Fibroblast of skin of back (primary cell): ENCODE measurements at regions not wholly inside any gene's neighbourhood (a gene's known extent, or its start where the extent isn't known, plus 50 kb on each side); places are given as distances from the start of the nearest gene placed in this dataset.

Source experiments
- DNase-seq: peaks from one replicate; pipeline ENCODE4 v3.0.0-alpha.2; 2013

- no peak for DNase-seq
Measured at GRCh38 chr2:38448692-38449410, 71.8 kb upstream of the ATL2 start.

DNA sequence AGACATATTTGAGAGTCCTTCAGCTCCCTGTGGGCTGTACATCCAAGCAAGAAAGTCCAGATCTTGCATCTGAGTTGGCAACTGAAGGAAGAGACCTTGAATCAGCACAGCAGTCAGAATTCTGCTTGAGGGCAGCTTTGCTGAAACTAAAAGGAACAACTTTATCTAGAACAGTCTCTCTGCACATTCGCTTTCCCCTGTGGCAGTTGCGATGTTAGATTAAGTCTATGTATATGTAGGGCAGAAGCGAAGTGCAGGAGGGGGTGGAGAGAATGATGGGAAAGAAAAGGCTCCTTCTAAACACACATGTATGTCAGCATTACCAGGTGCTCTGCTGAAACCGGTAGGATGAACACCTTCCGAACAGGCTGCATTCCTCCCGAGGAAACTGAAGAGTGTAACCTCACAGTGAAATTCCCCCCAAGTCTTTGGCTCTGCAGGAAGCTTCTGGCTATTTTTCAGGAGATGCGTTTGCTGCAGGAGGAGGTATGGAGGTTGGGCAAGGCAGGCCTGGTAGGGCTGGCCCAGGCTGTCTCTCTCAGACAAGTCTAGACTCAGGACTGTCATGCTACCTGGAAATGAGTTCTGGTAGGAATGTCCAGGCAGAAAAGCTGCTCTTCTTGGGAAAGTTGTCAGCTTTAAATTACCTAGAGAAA, 70.0 kb upstream of the ATL2 start:
- no peak for DNase-seq

- no peak for DNase-seq
Measured at GRCh38 chr2:38446418-38446817, 69.3 kb upstream of the ATL2 start.

DNA sequence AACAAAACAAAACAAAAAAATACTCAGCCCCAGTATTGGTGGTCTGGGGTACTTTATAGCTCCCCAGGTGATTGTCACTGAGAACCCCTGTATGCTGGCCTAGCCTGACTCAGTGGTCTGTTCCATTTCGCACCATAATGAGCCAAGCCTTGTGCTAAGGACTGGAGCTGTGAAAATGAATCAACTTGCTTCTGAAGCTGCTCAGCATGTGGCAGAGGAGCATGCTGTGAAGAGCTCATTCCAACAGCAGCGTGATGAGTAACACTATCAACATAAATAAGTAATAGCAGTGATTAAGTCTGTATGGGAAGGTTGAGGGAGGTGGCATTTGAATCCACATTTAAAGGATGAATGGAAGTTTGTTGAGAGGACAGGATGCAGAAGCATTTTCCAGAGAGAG, 67.2 kb upstream of the ATL2 start:
- DNase-seq = peak; percentile 76

GRCh38 chr2:38442643-38443541, 65.8 kb upstream of the ATL2 start:
- DNase-seq = peak; percentile 26

- no peak for DNase-seq
Measured at GRCh38 chr2:38441346-38441745, 64.3 kb upstream of the ATL2 start.

DNA sequence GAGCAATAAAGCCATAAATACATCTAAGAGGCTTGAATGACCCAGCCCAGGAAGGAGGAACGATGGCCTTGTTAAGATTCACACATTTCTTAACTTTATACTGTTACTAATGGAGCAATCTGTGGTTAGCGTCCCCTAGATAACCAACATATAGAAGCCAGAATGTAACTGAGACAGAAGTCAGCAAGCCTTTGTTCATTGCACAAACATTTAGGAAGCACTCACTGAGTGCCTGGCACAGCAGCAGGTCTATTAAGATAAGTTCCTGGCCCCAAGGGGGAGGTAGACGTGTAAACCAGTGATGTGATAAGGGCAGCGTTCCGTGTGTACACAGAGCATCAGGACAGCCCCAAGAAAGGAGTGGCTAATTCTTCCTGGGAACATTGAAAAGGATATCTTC, 63.6 kb upstream of the ATL2 start:
- DNase-seq = no peak

GRCh38 chr2:38439863-38440262, 62.8 kb upstream of the ATL2 start:
- DNase-seq = no peak

DNA sequence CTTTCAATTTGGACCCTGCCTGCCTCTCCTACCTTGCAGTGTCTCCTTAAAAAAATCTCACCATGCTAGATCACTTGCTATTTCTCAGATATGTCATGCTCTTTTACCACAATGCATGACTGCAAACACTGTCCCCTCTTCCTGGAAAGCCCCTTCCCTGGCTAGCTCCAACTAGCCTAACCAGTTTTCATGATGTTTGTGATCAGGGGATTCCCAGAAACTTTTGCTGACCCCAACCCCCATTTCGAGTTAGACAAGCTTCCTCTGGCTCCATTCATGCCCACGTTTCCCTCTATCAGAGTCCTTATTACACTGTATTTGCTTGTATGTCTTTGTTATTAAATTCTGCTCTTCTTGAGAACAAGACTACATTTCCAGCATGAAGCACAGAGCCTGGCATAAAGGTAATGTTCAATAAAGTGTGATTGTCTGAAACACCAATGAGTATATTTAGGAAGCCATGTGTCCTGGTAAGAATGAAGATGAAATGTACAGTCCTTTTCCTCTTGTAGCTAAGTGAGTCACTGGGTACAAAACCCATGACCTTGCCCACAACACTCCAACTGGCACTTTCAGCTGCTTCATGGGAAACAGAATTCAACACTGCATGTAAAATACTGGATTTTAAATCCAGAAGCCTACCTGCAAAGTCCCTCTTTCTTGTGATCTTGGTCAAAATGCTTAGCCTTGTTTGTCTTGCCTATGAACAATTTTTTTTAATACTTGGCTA, 62.0 kb upstream of the ATL2 start:
- no peak for DNase-seq

DNA sequence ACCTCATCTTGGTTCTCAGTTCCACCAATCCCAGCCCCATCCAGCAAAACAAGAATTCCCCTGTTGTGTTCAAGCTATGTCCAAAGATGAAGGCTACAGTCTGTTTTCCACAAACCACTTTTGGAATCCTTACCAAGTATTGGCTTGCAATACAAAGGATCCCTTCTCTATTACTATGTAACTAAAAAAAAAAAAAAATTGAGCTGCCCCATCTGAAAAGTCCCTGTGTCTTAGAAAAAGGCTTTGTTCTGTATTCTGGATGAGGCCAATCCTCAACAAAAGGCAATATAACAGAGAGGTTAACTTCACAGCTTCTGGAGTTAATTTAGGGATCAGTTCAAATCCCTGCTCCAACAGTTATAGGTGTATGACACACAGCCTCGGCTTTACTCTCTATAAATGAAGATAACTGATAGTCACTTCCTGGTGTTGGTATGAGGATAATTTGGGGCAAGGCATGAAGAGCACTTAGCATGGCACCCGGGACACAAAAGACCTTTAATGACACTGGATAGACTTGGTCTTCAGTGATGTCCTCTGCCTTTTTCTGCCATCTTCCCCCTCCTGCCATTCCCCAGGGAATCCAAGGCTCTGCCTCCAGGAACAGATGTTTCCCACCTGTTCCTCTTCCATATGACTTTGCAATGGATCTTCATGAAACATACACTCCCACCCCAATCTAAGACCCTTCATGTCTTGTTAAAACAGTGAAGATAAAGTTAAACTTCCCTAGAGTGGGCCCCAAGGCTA, 61.2 kb upstream of the ATL2 start:
- DNase-seq = no peak

DNA sequence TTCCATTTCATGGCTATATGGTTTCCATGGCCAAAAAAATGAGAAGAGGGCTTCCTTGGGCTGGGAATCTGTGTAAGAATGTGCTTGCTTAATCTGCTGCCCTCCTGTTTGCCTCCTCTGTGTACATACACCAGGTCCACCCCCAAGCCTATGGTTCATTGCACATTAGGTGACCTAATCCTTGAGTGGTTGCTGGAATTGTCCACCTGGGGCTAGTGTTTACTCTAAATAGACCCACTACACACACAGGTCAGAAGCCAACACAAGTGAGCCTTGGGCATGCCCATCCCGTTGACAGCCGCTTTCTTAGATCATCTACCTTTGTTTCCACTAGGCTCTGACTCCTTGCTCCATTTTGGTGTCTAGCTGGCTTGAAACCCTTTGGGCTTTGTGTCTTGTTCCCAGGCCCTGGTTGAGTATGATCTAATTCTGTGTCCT, 59.2 kb upstream of the ATL2 start:
- no peak for DNase-seq

GRCh38 chr2:38435775-38436174, 58.7 kb upstream of the ATL2 start:
- DNase-seq = no peak

GRCh38 chr2:38434595-38434994, 57.5 kb upstream of the ATL2 start:
- no peak for DNase-seq

DNA sequence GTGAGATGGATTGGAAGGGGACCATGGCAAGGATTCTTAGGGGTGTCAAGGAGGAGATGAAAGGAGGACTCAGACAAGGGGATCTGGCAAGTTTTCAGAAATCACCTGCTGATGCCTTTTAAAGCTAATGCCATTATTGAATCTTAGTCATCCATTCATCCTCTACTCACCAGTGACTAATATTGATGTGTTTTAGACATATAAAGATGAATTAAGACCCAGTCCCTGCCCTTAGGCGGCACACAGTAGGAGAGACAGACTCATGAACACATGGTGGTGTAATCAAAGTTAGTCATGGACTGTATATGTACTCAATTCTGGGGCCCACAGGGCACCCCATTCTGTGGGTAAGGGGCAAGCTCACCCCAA, 56.5 kb upstream of the ATL2 start:
- no peak for DNase-seq

- DNase-seq = no peak
Measured at GRCh38 chr2:38432820-38433606, 55.9 kb upstream of the ATL2 start.

DNA sequence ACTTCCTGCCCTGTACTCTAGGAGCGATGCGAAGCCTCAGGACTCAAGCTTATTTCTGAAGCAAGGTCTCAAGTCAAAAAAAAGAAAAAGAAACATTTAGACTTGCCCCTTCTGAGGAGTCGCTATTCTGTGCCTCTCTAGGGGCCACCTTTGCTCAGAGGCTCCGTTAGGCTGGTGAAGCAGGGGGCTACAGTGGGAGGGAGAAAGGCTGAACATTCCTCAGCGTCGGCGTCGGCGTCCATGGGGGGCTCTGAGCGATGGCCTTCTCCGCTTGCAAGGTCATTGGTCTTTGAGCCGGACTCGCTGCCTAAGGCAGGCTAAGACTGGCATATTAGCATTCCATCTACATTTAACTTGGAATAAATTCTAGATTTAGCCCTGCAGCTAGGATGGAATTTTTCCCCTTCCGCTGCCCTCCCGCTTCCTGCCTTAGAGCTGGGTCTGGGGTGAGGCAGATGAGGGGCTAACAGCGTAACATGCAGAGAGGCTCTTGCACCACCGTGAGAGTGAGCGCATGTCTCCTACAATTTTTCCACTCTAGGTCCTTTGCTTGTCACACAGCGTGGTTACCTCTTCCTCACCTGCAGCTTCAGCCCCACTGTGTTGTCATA, 53.6 kb upstream of the ATL2 start:
- no peak for DNase-seq

GRCh38 chr2:38430196-38430595, 53.1 kb upstream of the ATL2 start:
- DNase-seq = no peak

- DNase-seq = no peak
Measured at GRCh38 chr2:38427936-38428335, 50.9 kb upstream of the ATL2 start.

DNA sequence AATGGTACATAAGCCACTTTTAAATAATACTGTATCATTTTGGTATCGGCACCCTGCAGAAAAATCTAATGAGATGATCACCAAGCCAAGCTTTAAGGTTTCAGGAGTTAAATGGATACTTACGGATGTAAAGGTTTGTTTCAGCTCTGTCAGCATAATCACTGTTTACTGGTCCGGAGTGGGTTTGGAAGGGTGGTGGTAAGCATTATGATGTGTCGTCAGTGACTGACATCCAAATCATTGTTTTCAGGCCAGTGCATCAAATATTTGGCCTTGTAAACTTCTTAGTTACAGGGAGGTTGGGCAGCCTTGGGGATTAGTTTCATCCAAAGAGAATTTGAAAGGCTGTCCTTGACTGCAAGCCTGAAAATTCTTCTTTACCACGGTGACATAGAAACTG, 50.0 kb upstream of the ATL2 start:
- no peak for DNase-seq
